ENCODE measurements at regions not wholly inside any gene's neighbourhood (a gene's known extent, or its start where the extent isn't known, plus 50 kb on each side); places are given as distances from the start of the nearest gene placed in this dataset.

GRCh38 chr14:43956741-43957140 is 550.3 kb downstream of the FSCB start:
- TF ChIP-seq CTCF (IDR thresholded peaks at IDR 0.05): no peak
- TF ChIP-seq POLR2AphosphoS5 (IDR thresholded peaks at IDR 0.05; ENCODE audit: low read depth, low read length): no peak
- TF ChIP-seq TCF7L2 (IDR thresholded peaks at IDR 0.05; ENCODE audit: low read depth, low read length): no peak
- no peak for TF ChIP-seq REST (IDR thresholded peaks at IDR 0.05; ENCODE audit: insufficient read depth in 1 of 2, low read depth in 2 of 2, low read length in 1 of 2)
- TF ChIP-seq SIN3A (IDR thresholded peaks at IDR 0.05; ENCODE audit: borderline replicate concordance, insufficient read depth, low read depth, low read length): no peak

Data from Panc1 (cell line).